ENCODE measurements at regions not wholly inside any gene's neighbourhood (a gene's known extent, or its start where the extent isn't known, plus 50 kb on each side); places are given as distances from the start of the nearest gene placed in this dataset.

DNA sequence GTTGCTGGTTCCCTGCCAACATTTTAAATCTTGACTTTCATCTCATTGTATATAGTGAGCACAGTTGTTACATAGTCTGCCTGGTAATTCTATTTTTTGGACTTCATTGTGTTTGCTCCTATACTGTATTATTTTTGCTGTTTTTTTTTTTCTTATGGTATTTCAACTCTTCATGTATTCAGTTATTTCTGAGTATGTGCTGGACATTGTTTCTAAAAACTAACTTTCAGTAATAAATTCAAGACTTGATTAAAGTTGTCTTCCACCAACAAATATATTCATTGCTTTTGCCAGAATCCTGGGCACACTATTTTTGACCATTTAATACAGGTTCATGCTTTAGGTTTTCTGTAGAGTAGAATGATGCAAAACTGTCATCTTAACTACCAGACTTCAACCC lies 698.3 kb downstream of the MAFB start (continued):
- no peak for TF ChIP-seq GABPA (IDR thresholded peaks at IDR 0.05; ENCODE audit: borderline replicate concordance, insufficient read depth, low read length)
- TF ChIP-seq CREB1 (IDR thresholded peaks at IDR 0.05), result no peak
- no peak for TF ChIP-seq SAP30 (IDR thresholded peaks at IDR 0.05; ENCODE audit: insufficient read depth, insufficient replicate concordance, low read length)
